ENCODE measurements at regions not wholly inside any gene's neighbourhood (a gene's known extent, or its start where the extent isn't known, plus 50 kb on each side); places are given as distances from the start of the nearest gene placed in this dataset.

- H3K9me3 ChIP-seq, result no peaks in the 10 kb centered on the region
- H3K27ac ChIP-seq, result no peak overlapping the region
- 65 to 79% methylated on average over 3 of the region's 3 CpGs for WGBS, 2 donors
- no peaks in the 10 kb centered on the region for H3K27me3 ChIP-seq
- intact Hi-C loops (cut with DNase I), result no loop called here
- TF ChIP-seq POLR2A (IDR thresholded peaks at IDR 0.05), result no peak
- no peak for TF ChIP-seq CTCF (IDR thresholded peaks at IDR 0.05)
- H3K4me3 ChIP-seq, result no peak overlapping the region
- no peaks in the 10 kb centered on the region for H3K36me3 ChIP-seq (replicated peaks in 1 of 2; ENCODE audit: insufficient read depth in 1 of 2, low read depth in 2 of 2)
- ATAC-seq, result no peak
- DNase-seq, result no peak
- H3K4me1 ChIP-seq, result no peaks in the 10 kb centered on the region
Measured at GRCh38 chr11:92276773-92277172, 52.2 kb downstream of the FAT3 start.

- intact Hi-C loops (cut with DNase I), result no loop called here
- Histone ChIP-seq H3K4me3 (no peak overlapping the region), H3K9me3 (no peaks in the 10 kb centered on the region), H3K27me3 (no peaks in the 10 kb centered on the region), H3K27ac (no peak overlapping the region), H3K4me1 (no peaks in the 10 kb centered on the region), H3K36me3 (replicated peaks in 1 of 2; ENCODE audit: insufficient read depth in 1 of 2, low read depth in 2 of 2) (no peaks in the 10 kb centered on the region)
- WGBS, 2 donors, result 78 to 85% methylated on average over 1 of the region's 1 CpG
- ATAC-seq (no peak), DNase-seq (no peak)
- no peak for TF ChIP-seq POLR2A (IDR thresholded peaks at IDR 0.05)
- no peak for TF ChIP-seq CTCF (IDR thresholded peaks at IDR 0.05)
Measured at GRCh38 chr11:92277871-92278270, 53.3 kb downstream of the FAT3 start.

DNA sequence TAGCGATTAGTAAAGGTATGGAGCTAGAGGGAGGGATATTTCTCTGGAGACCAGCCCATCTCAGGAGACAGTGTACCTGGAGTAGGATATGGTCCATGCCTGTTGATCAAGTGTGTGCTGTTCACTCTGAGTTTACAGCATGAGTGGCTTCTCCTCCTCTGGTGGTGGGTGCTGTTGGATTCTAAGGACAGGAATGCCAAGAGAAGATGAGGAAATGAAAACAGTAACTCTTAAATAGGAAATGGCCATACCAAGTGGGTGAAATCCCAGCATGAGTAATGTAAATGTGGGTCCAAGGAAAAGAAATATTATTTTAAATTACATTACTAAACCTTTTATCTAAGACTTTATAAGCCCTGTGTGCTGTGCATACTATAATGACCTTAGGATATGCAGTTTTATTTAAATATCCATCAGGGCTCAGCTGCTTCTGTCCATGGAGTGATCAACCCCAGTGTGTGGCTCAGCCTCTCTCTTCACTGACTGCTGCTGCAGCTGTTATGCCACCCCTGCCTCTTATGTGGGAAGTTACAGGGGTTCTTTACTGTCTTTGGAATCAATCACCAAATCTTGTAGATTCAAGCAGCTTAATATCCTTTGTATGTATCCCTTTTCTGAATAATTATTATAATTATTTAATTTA, 54.3 kb downstream of the FAT3 start:
- Histone ChIP-seq H3K27ac (no peak overlapping the region), H3K27me3 (no peaks in the 10 kb centered on the region), H3K36me3 (replicated peaks in 1 of 2; ENCODE audit: insufficient read depth in 1 of 2, low read depth in 2 of 2) (no peaks in the 10 kb centered on the region), H3K9me3 (no peaks in the 10 kb centered on the region), H3K4me3 (no peak overlapping the region), H3K4me1 (no peaks in the 10 kb centered on the region)
- DNase-seq (no peak), ATAC-seq (no peak)
- TF ChIP-seq POLR2A (IDR thresholded peaks at IDR 0.05) (no peak), CTCF (IDR thresholded peaks at IDR 0.05) (no peak)
- 52 to 57% methylated on average over 1 of the region's 1 CpG for WGBS, 2 donors
- intact Hi-C loops (cut with DNase I), result no loop called here

DNA sequence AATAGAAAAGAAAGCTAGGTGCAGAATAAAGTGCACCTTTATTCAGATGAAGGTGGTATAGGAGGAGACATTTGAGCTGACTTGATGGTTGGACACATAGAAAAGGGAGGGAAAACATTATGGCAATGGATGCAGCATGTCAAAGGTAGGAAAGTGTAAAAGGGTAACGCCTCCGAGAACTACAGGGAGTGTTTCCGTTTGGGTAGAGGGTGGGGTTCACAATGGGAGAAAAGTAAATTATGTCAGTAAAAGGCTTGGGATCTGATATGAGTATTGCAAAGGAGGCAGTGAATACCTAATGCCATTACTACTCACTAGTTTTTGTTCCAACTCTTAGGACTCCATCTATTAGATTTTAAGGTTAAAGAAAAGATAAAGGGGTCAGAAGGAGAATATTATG, 59.5 kb downstream of the FAT3 start:
- ATAC-seq (no peak), DNase-seq (no peak)
- no peaks in the 10 kb centered on the region for H3K4me1 ChIP-seq
- no peak overlapping the region for H3K4me3 ChIP-seq
- TF ChIP-seq POLR2A (IDR thresholded peaks at IDR 0.05) (no peak), CTCF (IDR thresholded peaks at IDR 0.05) (no peak)
- no peaks in the 10 kb centered on the region for H3K9me3 ChIP-seq
- no peaks in the 10 kb centered on the region for H3K36me3 ChIP-seq (replicated peaks in 1 of 2; ENCODE audit: insufficient read depth in 1 of 2, low read depth in 2 of 2)
- H3K27me3 ChIP-seq, result no peaks in the 10 kb centered on the region
- no peak overlapping the region for H3K27ac ChIP-seq
- 52 to 56% methylated on average over 3 of the region's 3 CpGs for WGBS, 2 donors
- intact Hi-C loops (cut with DNase I), result no loop called here

DNA sequence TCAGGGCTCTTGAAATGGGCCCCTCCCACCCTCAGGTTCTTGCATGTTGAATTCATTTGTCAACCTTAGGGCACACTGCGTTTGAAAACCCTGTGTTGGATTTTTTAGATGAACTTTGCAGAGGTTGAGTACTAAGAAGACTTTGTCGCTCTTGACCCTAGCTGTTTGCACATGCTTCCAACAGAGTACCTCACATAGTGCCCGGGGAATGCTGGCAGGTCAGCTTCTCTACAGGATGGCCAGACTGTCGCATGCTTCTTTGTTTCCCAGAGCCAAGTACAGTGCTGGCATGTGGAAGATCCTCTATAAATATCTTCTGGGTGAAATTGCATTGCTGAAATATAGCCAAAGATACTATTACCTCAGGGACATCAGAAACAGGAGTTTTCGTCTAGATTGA, 59.9 kb downstream of the FAT3 start:
- H3K4me3 ChIP-seq, result no peak overlapping the region
- TF ChIP-seq POLR2A (IDR thresholded peaks at IDR 0.05), result no peak
- TF ChIP-seq CTCF (IDR thresholded peaks at IDR 0.05), result no peak
- ATAC-seq (no peak), DNase-seq (no peak)
- no peaks in the 10 kb centered on the region for H3K27me3 ChIP-seq
- no peaks in the 10 kb centered on the region for H3K4me1 ChIP-seq
- H3K9me3 ChIP-seq, result no peaks in the 10 kb centered on the region
- intact Hi-C loops (cut with DNase I), result no loop called here
- no peaks in the 10 kb centered on the region for H3K36me3 ChIP-seq (replicated peaks in 1 of 2; ENCODE audit: insufficient read depth in 1 of 2, low read depth in 2 of 2)
- no peak overlapping the region for H3K27ac ChIP-seq
- WGBS, 2 donors, result 65 to 74% methylated on average over 5 of the region's 5 CpGs

Data from body of pancreas (tissue), 4 donors.